SK-N-MC (cell line): ENCODE measurements at regions not wholly inside any gene's neighbourhood (a gene's known extent, or its start where the extent isn't known, plus 50 kb on each side); places are given as distances from the start of the nearest gene placed in this dataset.

Experiments
- EZH2 ChIP-seq: fragments of 200-600 bp; sonication (generic); IDR thresholded peaks from one replicate; pipeline ENCODE4 v1.6.1; 2017; ENCODE audit warnings: antibody characterized with exemption
- POLR2AphosphoS5 ChIP-seq: IDR thresholded peaks from 2 replicates; pipeline ENCODE4 v1.6.1; 2012; ENCODE audit warnings: mild to moderate bottlenecking, low read depth, low read length, borderline replicate concordance

DNA sequence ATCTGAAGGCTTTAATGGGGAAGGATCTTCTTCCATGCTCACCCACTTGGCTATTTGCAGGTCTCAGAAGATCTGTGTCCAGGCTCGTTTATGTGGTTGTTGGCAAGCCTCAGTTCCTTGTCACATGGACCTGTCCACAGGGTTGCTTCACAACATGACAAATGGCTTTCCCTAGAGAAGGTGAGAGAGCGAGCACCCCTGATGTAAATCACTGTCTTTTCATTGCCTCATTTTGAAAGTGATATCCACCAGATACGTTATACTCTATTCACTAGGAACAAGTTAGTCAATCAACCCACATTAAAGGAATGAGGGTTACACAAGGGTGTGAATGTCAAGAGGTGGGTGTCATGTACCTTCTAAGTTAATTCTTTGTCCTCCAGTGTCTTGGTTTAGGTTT is 433.3 kb downstream of the RPS6KC1 start:
- no peak for TF ChIP-seq POLR2AphosphoS5
- TF ChIP-seq EZH2 = no peak
